A549 (cell line): ENCODE measurements at regions not wholly inside any gene's neighbourhood (a gene's known extent, or its start where the extent isn't known, plus 50 kb on each side); places are given as distances from the start of the nearest gene placed in this dataset.

ENCODE experiments used
- ATAC-seq, 2 experiments: fragments of 200-7000 bp in 1 of 2; fragments of >200 bp in 1 of 2; cut with Nextera tagmentation in 1 of 2; cut with Tn5 transposase in 1 of 2; 3 replicates each; pipeline versions ENCODE4 v1.8.0 to v1.9.1; 2018 to 2020; ENCODE audit warnings: mild to moderate bottlenecking in 1 of 2, moderate library complexity in 1 of 2
- CTCF ChIA-PET: fragments of 300-600 bp; sonication (Branson Sonifier 250); formaldehyde crosslinking; extraction: SDS; loops from one replicate; lab custom pipeline; 2021; ENCODE audit warnings: antibody characterized with exemption, inconsistent platforms; lab: Yijun Ruan, JAX
- POLR2A ChIA-PET: fragments of 350-600 bp; formaldehyde crosslinking; extraction: SDS; loops from one replicate; lab custom pipeline; 2021; ENCODE audit warnings: antibody characterized with exemption, inconsistent platforms; lab: Yijun Ruan, JAX
- DNase-seq, 2 experiments: peaks; one replicate each; pipeline versions ENCODE4 v3.0.0 to v3.0.0-alpha.2; 2011 to 2016; ENCODE audit warnings: low read depth in 1 of 2, low spot score in 1 of 2
- FAIRE-seq: peaks from 2 replicates; lab custom pipeline; 2011; peaks lifted over from hg19 to GRCh38; lab: Jason Lieb, UNC
- H3K27ac ChIP-seq, 2 experiments: fragments of >200 bp; sonication (Bioruptor Twin); formaldehyde crosslinking; 3 replicates each; pipeline ENCODE4 v1.5.1; 2016 to 2017
- H3K4me1 ChIP-seq: fragments of >200 bp; sonication (Bioruptor Twin); formaldehyde crosslinking; 3 replicates; pipeline ENCODE4 v1.6.1; 2016
- H3K4me2 ChIP-seq: fragments of >200 bp; sonication (Bioruptor Twin); formaldehyde crosslinking; 3 replicates; pipeline ENCODE4 v1.6.1; 2016
- H3K4me3 ChIP-seq: fragments of >200 bp; sonication (Bioruptor Twin); formaldehyde crosslinking; 3 replicates; pipeline ENCODE4 v1.5.1; 2016
- H3K9me3 ChIP-seq: fragments of >200 bp; sonication (Bioruptor Twin); formaldehyde crosslinking; 3 replicates; pipeline ENCODE4 v1.6.1; 2016
- ATOH8 ChIP-seq: fragments of 250-450 bp; sonication (Bioruptor Pico); IDR thresholded peaks from 2 replicates; pipeline ENCODE4 v1.5.0; 2020; ENCODE audit warnings: low read depth, mild to moderate bottlenecking, moderate library complexity
- BCL3 ChIP-seq: fragments of >200 bp; sonication (Bioruptor Twin); formaldehyde crosslinking; IDR thresholded peaks from 3 replicates; pipeline ENCODE4 v1.6.1; 2016
- CBX2 ChIP-seq: fragments of 200-600 bp; sonication (generic); IDR thresholded peaks from 2 replicates; pipeline ENCODE4 v1.6.1; 2016; ENCODE audit warnings: low read depth, mild to moderate bottlenecking, borderline replicate concordance
- CTCF ChIP-seq: fragments of >200 bp; sonication (Bioruptor Twin); formaldehyde crosslinking; IDR thresholded peaks from 3 replicates; pipeline ENCODE4 v1.5.1; 2016
- EHF ChIP-seq: fragments of 250-450 bp; sonication (Bioruptor Pico); IDR thresholded peaks from 2 replicates; pipeline ENCODE4 v1.5.0; 2020; ENCODE audit warnings: mild to moderate bottlenecking
- EP300 ChIP-seq, 2 experiments: fragments of >200 bp; sonication (Bioruptor Twin); formaldehyde crosslinking; IDR thresholded peaks; 2 replicates in 1 of 2; 3 replicates in 1 of 2; pipeline ENCODE4 v1.6.1; 2016 to 2017
- FOSL2 ChIP-seq, 2 experiments: fragments of 450-650 bp in 1 of 2; fragments of >200 bp in 1 of 2; sonication (Bioruptor Twin) in 1 of 2; formaldehyde crosslinking; IDR thresholded peaks; 2 replicates each; pipeline versions ENCODE4 v1.5.0 to v1.6.1; 2016 to 2020; ENCODE audit warnings: mild to moderate bottlenecking in 1 of 2, moderate library complexity in 1 of 2
- HEYL ChIP-seq: fragments of 250-450 bp; sonication (Bioruptor Pico); IDR thresholded peaks from 2 replicates; pipeline ENCODE4 v1.8.0; 2021; ENCODE audit warnings: mild to moderate bottlenecking, moderate library complexity
- HOXB13 ChIP-seq: fragments of 250-450 bp; sonication (Bioruptor Pico); IDR thresholded peaks from 2 replicates; pipeline ENCODE4 v1.5.0; 2020; ENCODE audit warnings: low read depth, mild to moderate bottlenecking, moderate library complexity
- HOXB5 ChIP-seq: fragments of 250-450 bp; sonication (Bioruptor Pico); IDR thresholded peaks from 2 replicates; pipeline ENCODE4 v1.5.0; 2020; ENCODE audit warnings: mild to moderate bottlenecking, moderate library complexity
- JUNB ChIP-seq: fragments of >200 bp; sonication (Bioruptor Twin); formaldehyde crosslinking; IDR thresholded peaks from 2 replicates; pipeline ENCODE4 v1.6.1; 2016
- NPAS2 ChIP-seq: fragments of 250-450 bp; sonication (Bioruptor Pico); IDR thresholded peaks from 2 replicates; pipeline ENCODE4 v1.8.0; 2022; ENCODE audit warnings: mild to moderate bottlenecking, moderate library complexity, borderline replicate concordance
- PBX3 ChIP-seq: IDR thresholded peaks from 2 replicates; pipeline ENCODE4 v1.6.1; 2012
- POLR2A ChIP-seq: IDR thresholded peaks from 2 replicates; pipeline ENCODE4 v1.6.1; 2012; ENCODE audit warnings: mild to moderate bottlenecking, low read length
- POLR2AphosphoS2 ChIP-seq: conservative IDR thresholded peaks from 2 replicates; pipeline ENCODE4 v1.6.1; 2012; ENCODE audit warnings: low read length, improper control_type of control experiment, inconsistent platforms
- RAD21 ChIP-seq, 2 experiments: fragments of >200 bp in 1 of 2; sonication (Bioruptor Twin) in 1 of 2; formaldehyde crosslinking in 1 of 2; IDR thresholded peaks in 1 of 2; conservative IDR thresholded peaks in 1 of 2; 2 replicates in 1 of 2; 3 replicates in 1 of 2; pipeline ENCODE4 v1.6.1; 2012 to 2018; ENCODE audit warnings: inconsistent platforms in 1 of 2
- RCOR1 ChIP-seq: fragments of 150-350 bp; IDR thresholded peaks from 2 replicates; pipeline ENCODE4 v1.6.1; 2014; ENCODE audit warnings: antibody characterized with exemption, low read length, low read depth
- RNF2 ChIP-seq: fragments of 200-600 bp; sonication (generic); IDR thresholded peaks from 2 replicates; pipeline ENCODE4 v1.6.1; 2016; ENCODE audit warnings: low read depth, mild to moderate bottlenecking, antibody characterized with exemption, moderate library complexity, borderline replicate concordance
- TFCP2L1 ChIP-seq: fragments of 250-450 bp; sonication (Bioruptor Pico); IDR thresholded peaks from 2 replicates; pipeline ENCODE4 v1.5.0; 2021; ENCODE audit warnings: mild to moderate bottlenecking
- ZNF302 ChIP-seq: fragments of 250-450 bp; sonication (Bioruptor Pico); IDR thresholded peaks from 2 replicates; pipeline ENCODE4 v1.9.0; 2021; ENCODE audit warnings: inconsistent platforms, mild to moderate bottlenecking, moderate library complexity
- ZSCAN20 ChIP-seq: fragments of 250-450 bp; sonication (Bioruptor Pico); IDR thresholded peaks from 2 replicates; pipeline ENCODE4 v1.8.0; 2022; ENCODE audit warnings: mild to moderate bottlenecking, moderate library complexity
- WGBS: methylation state at CpG from one replicate; pipeline ENCODE4 v1.1.6; 2017; ENCODE audit errors: missing lambda C conversion rate; 5-methylcytosine and 5-hydroxymethylcytosine counted together

- Histone ChIP-seq H3K27ac (no peak overlapping the region), H3K4me1 (no peaks in the 10 kb centered on the region; the same call in 2 of the 3 replicates), H3K4me2 (no peak overlapping the region), H3K9me3 (no peaks in the 10 kb centered on the region), H3K4me3 (no peak overlapping the region)
- no peak for DNase-seq
- ChIA-PET CTCF (interaction anchor here (0.7 kb wide), 1 partner anchor 8 kb away, joined by 5 read pairs; no protein-coding TSS in a partner anchor), POLR2A (no interaction called here)
- TF ChIP-seq CBX2 (no peak), ZSCAN20 (CRISPR knock-in tag) (no peak), PBX3 (no peak), NPAS2 (CRISPR knock-in tag) (no peak), EHF (CRISPR knock-in tag) (no peak), HOXB13 (CRISPR knock-in tag) (no peak), HEYL (CRISPR knock-in tag) (no peak), EP300 (IDR thresholded peaks at IDR 0.05) (no peak), ZNF302 (CRISPR knock-in tag) (no peak), JUNB (no peak), CTCF (no peak), TFCP2L1 (CRISPR knock-in tag) (no peak), ATOH8 (CRISPR knock-in tag) (no peak), HOXB5 (CRISPR knock-in tag) (no peak), POLR2AphosphoS2 (no peak), RAD21 (conservative IDR thresholded peaks at IDR 0.05 in 1 of 2, IDR thresholded peaks at IDR 0.05 in 1 of 2) (no peak), RNF2 (no peak), POLR2A (no peak), FOSL2 (IDR thresholded peaks at IDR 0.05) (no peak), FOSL2 (CRISPR knock-in tag; IDR thresholded peaks at IDR 0.05) (no peak)
- FAIRE-seq = no peak
- ATAC-seq = no peak
Observed at GRCh38 chr1:198925567-198925966, 286.7 kb downstream of the PTPRC start.

- H3K4me1 ChIP-seq = no peaks in the 10 kb centered on the region; the same call in 2 of the 3 replicates
- FAIRE-seq (no peak), DNase-seq (no peak)
- POLR2A ChIA-PET = interaction anchor here (1.1 kb wide), 1 partner anchor 10 kb away, joined by 3 read pairs; no protein-coding TSS in a partner anchor
- TF ChIP-seq RCOR1 (no peak), BCL3 (no peak)
- TF ChIP-seq, all 56 proteins: peak for 0
- Histone ChIP-seq H3K9me3 (no peaks in the 10 kb centered on the region), H3K27ac (no peak overlapping the region), H3K4me2 (no peak overlapping the region), H3K4me3 (no peak overlapping the region)
- CTCF ChIA-PET = no interaction called here
- no peak for ATAC-seq
- 72% methylated on average over 3 of the region's 3 CpGs for WGBS
Observed at GRCh38 chr1:198927129-198927528, 288.3 kb downstream of the PTPRC start.
